ENCODE measurements at regions not wholly inside any gene's neighbourhood (a gene's known extent, or its start where the extent isn't known, plus 50 kb on each side); places are given as distances from the start of the nearest gene placed in this dataset.

DNA sequence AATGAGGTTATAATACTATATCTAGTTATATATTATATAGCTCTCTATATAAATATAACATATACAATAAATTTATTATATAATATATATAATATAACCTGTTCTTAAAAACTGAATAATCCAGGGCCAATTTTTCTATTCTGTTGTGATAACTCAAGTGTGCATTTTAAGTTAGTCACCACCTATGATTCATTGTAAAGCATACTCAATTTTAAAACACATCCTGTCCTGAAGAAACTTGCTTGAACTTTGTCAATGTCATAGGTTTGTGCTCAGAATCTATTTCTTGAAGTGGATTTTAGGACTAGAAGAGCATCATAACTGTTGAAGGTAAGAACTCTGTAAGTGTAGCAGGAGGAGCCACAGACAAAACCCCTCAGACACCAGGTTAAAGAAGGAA lies 1209.8 kb downstream of the REEP3 start:
- no peak overlapping the region for H3K4me2 ChIP-seq (replicated peaks; ENCODE audit: low read depth, low read length, poor library complexity, severe bottlenecking)
- H3K4me1 ChIP-seq (ENCODE audit: control insufficient read depth in 2 of 2, insufficient read depth in 2 of 2, low read length in 2 of 2), result no peaks in the 10 kb centered on the region
- H2AFZ ChIP-seq (ENCODE audit: insufficient read depth, low read depth, low read length, poor library complexity, severe bottlenecking), result no peak overlapping the region
- H3K4me3 Mint-ChIP-seq, result no peak overlapping the region
- no peak overlapping the region for H3K27ac Mint-ChIP-seq
- intact Hi-C loops (cut with micrococcal nuclease), result no loop called here
- no peak overlapping the region for H3K27ac ChIP-seq (ENCODE audit: low read length in 2 of 2)
- H3K4me3 ChIP-seq (ENCODE audit: control extremely low read depth in 1 of 5, extremely low read depth in 1 of 5, insufficient read depth in 1 of 5, low read depth in 2 of 5, low read length in 4 of 5), result no peak overlapping the region
- H3K9me3 Mint-ChIP-seq (ENCODE audit: insufficient read depth), result peaks cover 2% of the 10 kb centered on the region
- TF ChIP-seq, protein P1, sequence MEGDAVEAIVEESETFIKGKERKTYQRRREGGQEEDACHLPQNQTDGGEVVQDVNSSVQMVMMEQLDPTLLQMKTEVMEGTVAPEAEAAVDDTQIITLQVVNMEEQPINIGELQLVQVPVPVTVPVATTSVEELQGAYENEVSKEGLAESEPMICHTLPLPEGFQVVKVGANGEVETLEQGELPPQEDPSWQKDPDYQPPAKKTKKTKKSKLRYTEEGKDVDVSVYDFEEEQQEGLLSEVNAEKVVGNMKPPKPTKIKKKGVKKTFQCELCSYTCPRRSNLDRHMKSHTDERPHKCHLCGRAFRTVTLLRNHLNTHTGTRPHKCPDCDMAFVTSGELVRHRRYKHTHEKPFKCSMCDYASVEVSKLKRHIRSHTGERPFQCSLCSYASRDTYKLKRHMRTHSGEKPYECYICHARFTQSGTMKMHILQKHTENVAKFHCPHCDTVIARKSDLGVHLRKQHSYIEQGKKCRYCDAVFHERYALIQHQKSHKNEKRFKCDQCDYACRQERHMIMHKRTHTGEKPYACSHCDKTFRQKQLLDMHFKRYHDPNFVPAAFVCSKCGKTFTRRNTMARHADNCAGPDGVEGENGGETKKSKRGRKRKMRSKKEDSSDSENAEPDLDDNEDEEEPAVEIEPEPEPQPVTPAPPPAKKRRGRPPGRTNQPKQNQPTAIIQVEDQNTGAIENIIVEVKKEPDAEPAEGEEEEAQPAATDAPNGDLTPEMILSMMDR (IDR thresholded peaks at IDR 0.05), result no peak
- no peak for TF ChIP-seq EZH2 (IDR thresholded peaks at IDR 0.05; ENCODE audit: borderline replicate concordance, insufficient read depth, low read depth, low read length, poor library complexity, severe bottlenecking)
- H4K20me1 ChIP-seq (ENCODE audit: control insufficient read depth, insufficient read depth, low read length, poor library complexity, severe bottlenecking), result no peaks in the 10 kb centered on the region
- no peak for ATAC-seq (ENCODE audit: low read depth)
- H3K9me3 ChIP-seq (ENCODE audit: control extremely low read depth in 1 of 3, control insufficient read depth in 2 of 3, insufficient read depth in 1 of 3, low read length in 2 of 3), result no peaks in the 10 kb centered on the region
- CTCF ChIA-PET, result no interaction called here
- DNase-seq, result no peak
- POLR2A ChIA-PET, result no interaction called here
- H3K4me1 Mint-ChIP-seq, result no peaks in the 10 kb centered on the region
- no peaks in the 10 kb centered on the region for H3K36me3 ChIP-seq (replicated peaks in 1 of 2; ENCODE audit: control extremely low read depth in 1 of 2, control insufficient read depth in 1 of 2, extremely low read depth in 1 of 2, insufficient read depth in 2 of 2, low read length in 1 of 2)
- no peaks in the 10 kb centered on the region for H3K27me3 Mint-ChIP-seq
- H3K79me2 ChIP-seq (ENCODE audit: control insufficient read depth, insufficient read depth, low read length), result no peaks in the 10 kb centered on the region
- no peak overlapping the region for H3K9ac ChIP-seq (ENCODE audit: low read length)
- no peaks in the 10 kb centered on the region for H3K27me3 ChIP-seq (replicated peaks in 1 of 4; ENCODE audit: control extremely low read depth in 1 of 4, control insufficient read depth in 3 of 4, insufficient read depth in 4 of 4, low read length in 3 of 4)

DNA sequence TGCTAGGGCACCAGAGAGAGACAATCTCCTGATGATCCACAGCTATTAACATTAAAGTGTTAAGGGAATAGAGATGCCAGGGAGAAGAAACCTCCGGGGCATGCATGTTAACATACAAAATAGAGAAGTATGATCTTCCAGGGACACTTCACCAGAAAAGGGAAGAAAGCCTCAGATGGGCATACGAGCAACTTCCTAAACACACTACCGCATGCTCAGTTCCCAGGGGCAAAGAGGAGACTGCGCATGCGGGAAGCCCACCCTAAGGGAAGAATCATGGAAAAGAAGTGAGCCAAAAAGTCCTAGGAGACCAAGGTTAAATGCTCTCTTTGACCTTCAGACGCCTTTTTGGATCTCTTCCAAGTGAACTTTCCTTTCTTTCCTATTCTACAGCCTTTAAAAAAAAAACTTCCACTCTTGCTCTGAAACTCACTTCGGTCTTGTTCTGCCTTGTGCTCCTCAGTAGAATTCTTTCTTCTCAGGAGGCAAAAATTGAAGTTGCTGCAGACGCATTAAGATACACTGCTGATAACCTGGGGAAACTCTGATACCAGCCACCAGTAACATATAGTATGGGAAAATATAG lies 1211.3 kb downstream of the REEP3 start:
- Histone ChIP-seq H2AFZ (ENCODE audit: insufficient read depth, low read depth, low read length, poor library complexity, severe bottlenecking) (no peak overlapping the region), H3K27me3 (replicated peaks in 1 of 4; ENCODE audit: control extremely low read depth in 1 of 4, control insufficient read depth in 3 of 4, insufficient read depth in 4 of 4, low read length in 3 of 4) (no peaks in the 10 kb centered on the region), H3K27ac (ENCODE audit: low read length in 2 of 2) (no peak overlapping the region), H4K20me1 (ENCODE audit: control insufficient read depth, insufficient read depth, low read length, poor library complexity, severe bottlenecking) (no peaks in the 10 kb centered on the region), H3K9ac (ENCODE audit: low read length) (no peak overlapping the region), H3K9me3 (ENCODE audit: control extremely low read depth in 1 of 3, control insufficient read depth in 2 of 3, insufficient read depth in 1 of 3, low read length in 2 of 3) (no peaks in the 10 kb centered on the region), H3K4me1 (ENCODE audit: control insufficient read depth in 2 of 2, insufficient read depth in 2 of 2, low read length in 2 of 2) (no peaks in the 10 kb centered on the region), H3K79me2 (ENCODE audit: control insufficient read depth, insufficient read depth, low read length) (no peaks in the 10 kb centered on the region), H3K4me3 (ENCODE audit: control extremely low read depth in 1 of 5, extremely low read depth in 1 of 5, insufficient read depth in 1 of 5, low read depth in 2 of 5, low read length in 4 of 5) (no peak overlapping the region), H3K36me3 (replicated peaks in 1 of 2; ENCODE audit: control extremely low read depth in 1 of 2, control insufficient read depth in 1 of 2, extremely low read depth in 1 of 2, insufficient read depth in 2 of 2, low read length in 1 of 2) (no peaks in the 10 kb centered on the region), H3K4me2 (replicated peaks; ENCODE audit: low read depth, low read length, poor library complexity, severe bottlenecking) (no peak overlapping the region)
- Mint-ChIP-seq H3K4me1 (no peaks in the 10 kb centered on the region), H3K9me3 (ENCODE audit: insufficient read depth) (peaks cover 2% of the 10 kb centered on the region), H3K4me3 (no peak overlapping the region), H3K27me3 (no peaks in the 10 kb centered on the region), H3K27ac (no peak overlapping the region)
- no peak for DNase-seq
- TF ChIP-seq, protein P1 (IDR thresholded peaks at IDR 0.05), result no peak
- 49% methylated on average over 3 of the region's 8 CpGs for WGBS (ENCODE audit: insufficient coverage)
- no peak for ATAC-seq (ENCODE audit: low read depth)
- CTCF ChIA-PET, result no interaction called here
- intact Hi-C loops (cut with micrococcal nuclease), result no loop called here
- POLR2A ChIA-PET, result no interaction called here

All from B cell (primary cell).